Thymus (tissue), 11 donors: ENCODE measurements at regions not wholly inside any gene's neighbourhood (a gene's known extent, or its start where the extent isn't known, plus 50 kb on each side); places are given as distances from the start of the nearest gene placed in this dataset.
A peak's percentile ranks its signal among the peaks of the same experiment; 100 is the strongest.

Experiments used
- DNase-seq, 9 donors: peaks; one replicate each; pipeline ENCODE4 v3.0.0-alpha.2; 2013; ENCODE audit warnings: low spot score in 9 of 9, low read depth in 6 of 9, missing footprints in 1 of 9
- H3K27ac ChIP-seq, 2 donors: one replicate each; pipeline ENCODE4 v1.5.1; 2013; ENCODE audit warnings: control low read depth in 1 of 2, low read depth in 1 of 2, low read length in 1 of 2, mild to moderate bottlenecking in 1 of 2, moderate library complexity in 1 of 2
- H3K27me3 ChIP-seq, 2 donors: one replicate each; pipeline ENCODE4 v1.5.1; 2013; ENCODE audit warnings: low read length in 1 of 2; ENCODE audit not compliant: control insufficient read depth in 2 of 2, insufficient read depth in 1 of 2
- H3K36me3 ChIP-seq, 2 donors: one replicate each; pipeline ENCODE4 v1.5.1; 2013; ENCODE audit warnings: low read length in 1 of 2, mild to moderate bottlenecking in 1 of 2, moderate library complexity in 1 of 2; ENCODE audit not compliant: control insufficient read depth in 2 of 2, insufficient read depth in 2 of 2
- H3K4me1 ChIP-seq, 2 donors: one replicate each; pipeline ENCODE4 v1.5.1; 2013; ENCODE audit warnings: low read length in 2 of 2; ENCODE audit not compliant: control insufficient read depth in 2 of 2, insufficient read depth in 2 of 2
- H3K4me3 ChIP-seq, 2 donors: one replicate each; pipeline ENCODE4 v1.5.1; 2013; ENCODE audit warnings: low read length in 2 of 2, control low read depth in 1 of 2, mild to moderate bottlenecking in 1 of 2
- H3K9me3 ChIP-seq, 2 donors: one replicate each; pipeline ENCODE4 v1.5.1; 2013; ENCODE audit warnings: low read length in 1 of 2, mild to moderate bottlenecking in 1 of 2; ENCODE audit not compliant: control insufficient read depth in 2 of 2, insufficient read depth in 1 of 2
- WGBS: extraction: QIAGEN DNeasy Blood & Tissue Kit; methylation state at CpG from one replicate; pipeline ENCODE4 v1.1.7; 2013; 5-methylcytosine and 5-hydroxymethylcytosine counted together
- donor health status: healthy.

DNA sequence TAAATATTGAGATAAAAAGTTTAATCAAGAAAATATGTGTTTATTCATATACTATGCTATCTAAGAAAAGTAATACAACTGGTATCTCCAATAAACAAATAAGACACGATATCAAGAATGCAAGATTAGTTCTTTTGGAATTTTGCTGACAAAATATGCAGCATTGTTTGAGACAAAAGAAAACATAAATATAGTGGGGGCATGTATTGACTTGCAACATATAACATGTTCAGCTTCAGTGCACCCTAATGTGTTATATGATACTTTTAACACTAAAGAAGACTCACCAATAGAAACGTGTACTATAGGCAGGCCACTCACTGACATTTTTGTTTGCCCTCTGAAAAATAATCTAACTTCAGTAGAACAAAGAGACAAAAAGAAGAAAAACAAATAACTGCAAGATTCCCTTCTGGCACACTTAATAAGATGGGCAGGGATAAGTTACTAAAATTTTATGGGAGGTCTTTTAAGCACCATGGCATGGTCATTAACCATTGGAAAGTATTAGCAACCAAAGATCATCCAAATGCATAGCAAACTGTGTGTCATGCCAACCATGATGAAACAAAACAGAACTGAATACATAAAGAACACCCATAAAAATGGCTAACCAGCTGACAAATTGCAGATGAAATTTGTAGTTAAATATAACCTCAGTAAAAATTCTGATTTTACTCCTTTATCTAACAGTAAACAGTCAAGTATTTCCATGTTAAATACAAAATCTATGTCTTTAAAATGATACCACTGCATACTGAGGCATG lies 447.9 kb upstream of the FAM241A start:
- H3K27ac ChIP-seq: no peak overlapping the region
- no peaks in the 10 kb centered on the region for H3K27me3 ChIP-seq
- no peaks in the 10 kb centered on the region for H3K9me3 ChIP-seq
- no peak for DNase-seq
- H3K4me1 ChIP-seq: no peaks in the 10 kb centered on the region
- no peaks in the 10 kb centered on the region for H3K36me3 ChIP-seq
- no peak overlapping the region for H3K4me3 ChIP-seq
- 87% methylated on average over 2 of the region's 2 CpGs for WGBS

DNA sequence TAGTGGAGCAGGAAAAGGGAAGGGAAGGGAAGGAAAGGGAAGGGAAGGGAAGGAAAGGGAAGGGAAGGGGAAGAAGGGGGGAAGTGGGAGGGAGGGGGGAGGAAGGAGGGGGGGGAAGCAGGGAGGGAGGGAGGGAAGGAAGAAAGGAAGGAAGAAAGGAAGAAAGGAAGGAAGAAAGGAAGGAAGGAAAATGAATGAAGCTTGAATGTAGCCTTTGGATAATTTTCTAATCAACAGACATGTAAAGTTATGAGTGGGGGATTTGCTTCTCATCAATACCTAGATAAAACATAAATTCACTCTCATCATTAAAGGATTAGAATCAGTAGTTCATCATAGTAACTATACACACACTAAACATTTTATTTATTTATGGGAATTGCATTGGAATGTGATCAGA lies 446.9 kb upstream of the FAM241A start:
- no peaks in the 10 kb centered on the region for H3K4me1 ChIP-seq
- H3K27me3 ChIP-seq: no peaks in the 10 kb centered on the region
- no peak overlapping the region for H3K27ac ChIP-seq
- H3K9me3 ChIP-seq: no peaks in the 10 kb centered on the region
- H3K36me3 ChIP-seq: no peaks in the 10 kb centered on the region
- DNase-seq: no peak
- no peak overlapping the region for H3K4me3 ChIP-seq

GRCh38 chr4:111699165-111699564 lies 446.1 kb upstream of the FAM241A start:
- H3K4me1 ChIP-seq: no peaks in the 10 kb centered on the region
- H3K27me3 ChIP-seq: no peaks in the 10 kb centered on the region
- no peaks in the 10 kb centered on the region for H3K9me3 ChIP-seq
- DNase-seq: no peak
- H3K27ac ChIP-seq: no peak overlapping the region
- no peaks in the 10 kb centered on the region for H3K36me3 ChIP-seq
- no peak overlapping the region for H3K4me3 ChIP-seq

DNA sequence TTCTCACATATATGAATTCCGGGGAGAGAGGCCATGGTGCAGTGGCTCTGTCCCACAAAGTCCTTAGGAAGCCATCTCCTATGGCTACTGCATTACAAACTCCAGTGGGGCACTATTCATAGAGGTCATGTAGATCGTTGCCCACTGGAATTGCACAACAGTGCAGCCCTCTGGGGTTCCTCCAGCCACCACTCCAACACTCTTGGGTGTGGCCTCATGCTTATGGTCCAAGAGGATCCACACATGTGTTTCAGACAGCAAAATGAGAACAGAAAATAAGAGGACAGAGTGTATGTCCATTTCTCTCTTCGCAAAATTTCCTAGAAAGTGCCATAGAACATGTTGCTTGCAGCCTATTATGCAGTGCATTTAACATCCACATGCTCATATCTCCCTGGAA lies 444.2 kb upstream of the FAM241A start:
- no peaks in the 10 kb centered on the region for H3K27me3 ChIP-seq
- DNase-seq: no peak
- 96% methylated on average over 3 of the region's 3 CpGs for WGBS
- no peaks in the 10 kb centered on the region for H3K9me3 ChIP-seq
- no peaks in the 10 kb centered on the region for H3K4me1 ChIP-seq
- H3K36me3 ChIP-seq: no peaks in the 10 kb centered on the region
- no peak overlapping the region for H3K27ac ChIP-seq
- no peak overlapping the region for H3K4me3 ChIP-seq

- Histone ChIP-seq H3K27ac (no peak overlapping the region), H3K4me3 (no peak overlapping the region), H3K36me3 (no peaks in the 10 kb centered on the region), H3K27me3 (no peaks in the 10 kb centered on the region), H3K4me1 (no peaks in the 10 kb centered on the region), H3K9me3 (no peaks in the 10 kb centered on the region)
- DNase-seq: no peak
Measured at GRCh38 chr4:111707491-111707890, 437.8 kb upstream of the FAM241A start.

- Histone ChIP-seq H3K36me3 (no peaks in the 10 kb centered on the region), H3K27me3 (no peaks in the 10 kb centered on the region), H3K4me3 (no peak overlapping the region), H3K9me3 (no peaks in the 10 kb centered on the region), H3K4me1 (no peaks in the 10 kb centered on the region), H3K27ac (no peak overlapping the region)
- no peak for DNase-seq
- WGBS: 82% methylated on average over 3 of the region's 3 CpGs
Measured at GRCh38 chr4:111712093-111712677, 433.1 kb upstream of the FAM241A start.

DNA sequence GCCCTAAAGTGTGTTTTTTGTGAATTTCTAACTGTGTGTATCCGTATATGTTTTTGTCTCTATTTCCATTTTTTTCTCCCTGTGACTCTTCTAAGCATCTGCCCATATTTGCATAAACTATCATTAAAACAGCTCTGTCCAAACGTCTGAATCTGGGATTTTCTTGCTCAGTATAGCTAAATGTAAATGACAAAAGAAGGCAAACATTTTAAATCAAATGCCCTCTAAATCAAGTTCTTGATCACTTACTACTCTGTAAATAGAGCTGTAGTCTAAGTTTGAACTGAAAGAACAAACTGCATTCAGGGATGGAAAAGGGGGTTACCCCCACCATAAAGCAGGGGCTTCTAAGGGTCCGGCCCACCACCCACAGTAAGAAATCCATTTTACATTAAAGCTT lies 432.0 kb upstream of the FAM241A start:
- Histone ChIP-seq H3K4me3 (no peak overlapping the region), H3K27ac (no peak overlapping the region), H3K36me3 (no peaks in the 10 kb centered on the region), H3K27me3 (no peaks in the 10 kb centered on the region), H3K9me3 (no peaks in the 10 kb centered on the region), H3K4me1 (no peaks in the 10 kb centered on the region)
- DNase-seq: no peak
- WGBS: 78% methylated on average over 3 of the region's 3 CpGs

DNA sequence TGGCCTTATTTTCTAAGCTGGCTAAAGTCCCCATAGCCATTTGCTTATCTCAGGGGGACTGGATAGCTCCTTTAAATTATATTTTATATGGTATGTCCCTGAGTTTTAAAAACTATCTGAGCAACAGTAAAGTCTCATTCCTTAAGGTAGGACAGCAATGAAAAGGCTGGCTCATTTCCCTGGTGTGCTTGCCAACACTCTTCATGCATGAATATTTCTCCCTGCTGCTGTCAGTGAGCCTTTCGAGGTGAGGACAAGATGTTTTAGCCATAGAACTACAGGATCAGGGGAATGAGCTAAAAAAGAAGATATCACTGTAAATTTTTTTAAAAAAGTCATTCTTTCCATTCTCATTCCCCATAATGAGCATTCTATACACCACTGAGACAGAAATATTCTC lies 427.3 kb upstream of the FAM241A start:
- Histone ChIP-seq H3K4me3 (no peak overlapping the region), H3K36me3 (no peaks in the 10 kb centered on the region), H3K27me3 (no peaks in the 10 kb centered on the region), H3K4me1 (no peaks in the 10 kb centered on the region), H3K27ac (no peak overlapping the region), H3K9me3 (no peaks in the 10 kb centered on the region)
- DNase-seq: peak in 1 of 9 donors; percentile 5
- 87% methylated on average over 1 of the region's 1 CpG for WGBS

GRCh38 chr4:111718763-111719559 lies 426.3 kb upstream of the FAM241A start:
- Histone ChIP-seq H3K27ac (no peak overlapping the region), H3K9me3 (no peaks in the 10 kb centered on the region), H3K27me3 (no peaks in the 10 kb centered on the region), H3K4me1 (no peaks in the 10 kb centered on the region), H3K36me3 (no peaks in the 10 kb centered on the region), H3K4me3 (no peak overlapping the region)
- 72% methylated on average over 3 of the region's 3 CpGs for WGBS
- no peak for DNase-seq
